Uterus (tissue), 2 donors: ENCODE measurements at regions not wholly inside any gene's neighbourhood (a gene's known extent, or its start where the extent isn't known, plus 50 kb on each side); places are given as distances from the start of the nearest gene placed in this dataset.

ENCODE experiments used
- CTCF ChIP-seq, 4 experiments: fragments of 200-600 bp in 2 of 4; fragments of 450-650 bp in 2 of 4; sonication (generic) in 2 of 4; IDR thresholded peaks; one replicate each; pipeline ENCODE4 v1.5.1; 2016 to 2019; ENCODE audit warnings: antibody characterized with exemption in 4 of 4, mild to moderate bottlenecking in 2 of 4, moderate library complexity in 1 of 4
- POLR2A ChIP-seq, 2 donors: fragments of 450-650 bp; IDR thresholded peaks; one replicate each; pipeline ENCODE4 v1.6.1; 2016; ENCODE audit warnings: antibody characterized with exemption in 2 of 2, mild to moderate bottlenecking in 1 of 2, moderate library complexity in 1 of 2

GRCh38 chr12:30843211-30843610 is 83.3 kb upstream of the TSPAN11 start:
- TF ChIP-seq CTCF (IDR thresholded peaks at IDR 0.05) (no peak), POLR2A (IDR thresholded peaks at IDR 0.05) (no peak)
